GM12878 (cell line): ENCODE measurements at regions not wholly inside any gene's neighbourhood (a gene's known extent, or its start where the extent isn't known, plus 50 kb on each side); places are given as distances from the start of the nearest gene placed in this dataset.

Experiments used
- ATAC-seq: fragments of 200-7000 bp; cut with Tn5 transposase; 3 replicates; pipeline ENCODE4 v1.9.1; 2020; ENCODE audit warnings: mild to moderate bottlenecking, moderate library complexity
- BruUV-seq: library from RNA; stranded (reverse); fragments of 400-500 nt; replicated peaks from 2 replicates; lab custom pipeline; 2021; lab: Mats Ljungman, UMichigan
- CTCF ChIA-PET: fragments of 300-600 bp; sonication (Branson Sonifier 250); formaldehyde crosslinking; extraction: SDS; loops from one replicate; lab custom pipeline; 2021; ENCODE audit warnings: inconsistent platforms; lab: Yijun Ruan, JAX
- POLR2A ChIA-PET: fragments of 350-600 bp; formaldehyde crosslinking; extraction: SDS; loops from one replicate; lab custom pipeline; 2021; ENCODE audit warnings: inconsistent platforms; lab: Charles Lee
- RAD21 ChIA-PET: fragments of 300-600 bp; sonication (Branson Sonifier 250); formaldehyde crosslinking; loops from one replicate; lab custom pipeline; 2023; ENCODE audit warnings: antibody characterized with exemption; ENCODE audit not compliant: unreplicated experiment; lab: Charles Lee
- SMC1A ChIA-PET: fragments of 300-600 bp; sonication (Branson Sonifier 250); formaldehyde crosslinking; loops from one replicate; lab custom pipeline; 2023; ENCODE audit not compliant: unreplicated experiment, uncharacterized antibody; lab: Charles Lee
- DNase-seq: peaks from one replicate; pipeline ENCODE4 v3.0.0-alpha.2; 2011; ENCODE audit warnings: low read depth, low spot score
- FAIRE-seq: peaks from 3 replicates; lab custom pipeline; 2011; peaks lifted over from hg19 to GRCh38; lab: Jason Lieb, UNC
- H2AFZ ChIP-seq: 2 replicates; pipeline ENCODE4 v1.6.0; 2011; ENCODE audit warnings: low read depth, low read length, control low read depth; ENCODE audit not compliant: control insufficient read depth
- H3K27ac ChIP-seq: 2 replicates; pipeline ENCODE4 v1.5.1; 2011; ENCODE audit warnings: control low read depth; ENCODE audit not compliant: control insufficient read depth, insufficient read depth
- H3K27me3 ChIP-seq, 2 experiments: replicated peaks in 1 of 2; 2 replicates each; pipeline versions ENCODE4 v1.6.0 to v1.6.1; 2011; ENCODE audit warnings: low read length in 1 of 2; ENCODE audit not compliant: control insufficient read depth in 2 of 2, insufficient read depth in 2 of 2
- H3K36me3 ChIP-seq, 2 experiments: 2 replicates each; pipeline ENCODE4 v1.5.1; 2011; ENCODE audit warnings: low read length in 1 of 2; ENCODE audit not compliant: control insufficient read depth in 2 of 2, insufficient read depth in 2 of 2
- H3K4me1 ChIP-seq: 2 replicates; pipeline ENCODE4 v1.6.1; 2011; ENCODE audit warnings: mild to moderate bottlenecking, low read length, moderate library complexity, mixed read lengths; ENCODE audit not compliant: control insufficient read depth, insufficient read depth
- H3K4me2 ChIP-seq: 2 replicates; pipeline ENCODE4 v1.6.0; 2011; ENCODE audit warnings: control low read depth; ENCODE audit not compliant: control insufficient read depth, insufficient read depth
- H3K4me3 ChIP-seq: fragments of 200-600 bp; sonication (generic); 2 replicates; pipeline ENCODE4 v1.5.1; 2016
- H3K79me2 ChIP-seq: 2 replicates; pipeline ENCODE4 v1.6.0; 2011; ENCODE audit warnings: low read length; ENCODE audit not compliant: control insufficient read depth, insufficient read depth
- H3K9ac ChIP-seq: 2 replicates; pipeline ENCODE4 v1.8.0; 2011; ENCODE audit warnings: low read length, control low read depth, mixed read lengths; ENCODE audit not compliant: control insufficient read depth, insufficient read depth
- H3K9me3 ChIP-seq: replicated peaks from 3 replicates; pipeline ENCODE4 v1.5.1; 2011; ENCODE audit warnings: mild to moderate bottlenecking, low read length; ENCODE audit not compliant: control insufficient read depth, insufficient read depth
- H4K20me1 ChIP-seq: 2 replicates; pipeline ENCODE4 v1.6.0; 2011; ENCODE audit not compliant: control insufficient read depth, insufficient read depth
- CEBPZ ChIP-seq: fragments of 150-350 bp; IDR thresholded peaks from 2 replicates; pipeline ENCODE4 v1.6.1; 2016; ENCODE audit warnings: low read depth, low read length
- CHD2 ChIP-seq: IDR thresholded peaks from 2 replicates; pipeline ENCODE4 v1.6.1; 2011; ENCODE audit warnings: low read depth, low read length, improper control_type of control experiment, borderline replicate concordance
- CREB1 ChIP-seq: IDR thresholded peaks from 2 replicates; pipeline ENCODE4 v1.6.1; 2012; ENCODE audit warnings: low read depth, mild to moderate bottlenecking, inconsistent platforms
- MAX ChIP-seq: IDR thresholded peaks from 2 replicates; pipeline ENCODE4 v1.6.1; 2012; ENCODE audit warnings: low read depth, low read length, improper control_type of control experiment
- MLLT1 ChIP-seq: fragments of 450-650 bp; IDR thresholded peaks from 2 replicates; pipeline ENCODE4 v1.6.1; 2016; ENCODE audit warnings: mild to moderate bottlenecking
- NFIC ChIP-seq: IDR thresholded peaks from 2 replicates; pipeline ENCODE4 v1.6.1; 2012; ENCODE audit warnings: low read depth, mild to moderate bottlenecking, inconsistent platforms, low read length, moderate library complexity
- POU2F2 ChIP-seq: IDR thresholded peaks from 3 replicates; pipeline ENCODE4 v1.6.1; 2011; ENCODE audit warnings: low read depth, mild to moderate bottlenecking, low read length, borderline replicate concordance
- SP1 ChIP-seq: IDR thresholded peaks from one replicate; pipeline ENCODE4 v1.6.1; 2011; ENCODE audit warnings: low read depth, low read length
- STAT3 ChIP-seq: IDR thresholded peaks from 2 replicates; pipeline ENCODE4 v1.6.1; 2011; ENCODE audit warnings: low read depth, low read length, improper control_type of control experiment
- WGBS: methylation state at CpG from one replicate; pipeline ENCODE4 v1.1.6; 2016; ENCODE audit warnings: low lambda C conversion rate; ENCODE audit not compliant: insufficient replicate concordance, insufficient coverage; ENCODE audit errors: missing lambda C conversion rate; 5-methylcytosine and 5-hydroxymethylcytosine counted together
- in situ Hi-C: fragments of 300-500 bp; cut with MboI; formaldehyde crosslinking; loops from 9 replicates; pipeline ENCODE4 v1.14.3; 2018; ENCODE audit warnings: mixed read lengths
- intact Hi-C: fragments of 100-400 bp; cut with micrococcal nuclease; formaldehyde crosslinking; loops from one replicate; pipeline ENCODE4 v1.14.2; 2022; ENCODE audit not compliant: unreplicated experiment

- TF ChIP-seq CEBPZ, result no peak
- no peak for TF ChIP-seq MAX
- no peak for TF ChIP-seq NFIC
- TF ChIP-seq STAT3, result no peak
- TF ChIP-seq CHD2, result no peak
These were observed 672.5 kb downstream of the BRD1 start (continued) for GRCh38 chr22:49155039-49155769.

GRCh38 chr22:49154433-49154832, 673.2 kb downstream of the BRD1 start:
- RAD21 ChIA-PET, result no interaction called here
- in situ Hi-C loops, result loop anchor here (25.0 kb wide), 1 partner anchor 92 kb away; no protein-coding TSS in a partner anchor
- TF ChIP-seq MLLT1, result no peak
- no peak for TF ChIP-seq SP1
- no peak for TF ChIP-seq CREB1
- TF ChIP-seq POU2F2, result no peak
- TF ChIP-seq, all 136 proteins: peak for 0
- ATAC-seq (no peak), DNase-seq (no peak), FAIRE-seq (no peak)
- ChIA-PET CTCF (no interaction called here), SMC1A (no interaction called here), POLR2A (no interaction called here)
- Histone ChIP-seq H3K9ac (no peak overlapping the region), H3K4me1 (no peaks in the 10 kb centered on the region), H3K4me2 (no peak overlapping the region), H3K79me2 (no peaks in the 10 kb centered on the region), H3K36me3 (no peaks in the 10 kb centered on the region), H3K4me3 (no peak overlapping the region), H4K20me1 (no peaks in the 10 kb centered on the region), H3K27ac (no peak overlapping the region), H3K9me3 (no peaks in the 10 kb centered on the region; the same call in 2 of the 3 replicates), H2AFZ (no peak overlapping the region), H3K27me3 (no peaks in the 10 kb centered on the region)
- intact Hi-C loops, result no loop called here
- 38% methylated on average over 12 of the region's 18 CpGs for WGBS
- BruUV-seq, result no TSS peak
